ENCODE measurements at regions not wholly inside any gene's neighbourhood (a gene's known extent, or its start where the extent isn't known, plus 50 kb on each side); places are given as distances from the start of the nearest gene placed in this dataset.
"Not testable (repeated sequence)": the region's sequence is repeated elsewhere in the genome, so short reads cannot be mapped to it uniquely, and the experiment has no call there.

DNA sequence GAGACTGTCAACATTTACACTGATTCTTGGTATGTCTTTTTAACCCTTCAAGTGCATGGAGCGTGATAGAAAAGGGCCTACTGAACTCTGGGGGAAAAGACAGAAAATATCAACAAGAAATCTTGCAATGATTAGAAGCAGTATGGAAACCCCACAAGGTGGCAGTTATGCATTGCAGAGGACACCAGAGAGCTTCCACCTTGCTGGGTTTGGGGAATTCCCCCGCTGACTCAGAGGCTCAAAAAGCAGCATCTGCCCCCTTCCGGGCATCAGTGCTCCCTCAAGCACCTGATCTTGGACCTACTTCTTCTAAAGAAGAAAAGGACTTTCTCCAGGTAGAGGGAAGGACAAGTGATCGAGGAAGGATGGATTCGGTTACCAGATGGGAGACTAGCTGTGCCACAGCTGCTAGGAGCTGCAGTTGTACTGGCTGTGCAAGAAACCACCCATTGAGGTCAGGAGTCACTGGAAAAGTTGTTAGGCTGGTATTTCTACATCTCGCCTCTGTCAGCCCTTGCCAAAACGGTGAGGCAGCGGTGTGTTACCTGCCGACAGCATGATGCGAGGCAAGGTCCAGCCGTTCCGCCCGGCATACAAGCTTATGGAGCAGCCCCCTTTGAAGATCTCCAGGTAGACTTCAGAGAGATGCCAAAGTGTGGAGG lies 102.8 kb upstream of the OSBPL11 start:
- DNase-seq: not testable (repeated sequence)

DNA sequence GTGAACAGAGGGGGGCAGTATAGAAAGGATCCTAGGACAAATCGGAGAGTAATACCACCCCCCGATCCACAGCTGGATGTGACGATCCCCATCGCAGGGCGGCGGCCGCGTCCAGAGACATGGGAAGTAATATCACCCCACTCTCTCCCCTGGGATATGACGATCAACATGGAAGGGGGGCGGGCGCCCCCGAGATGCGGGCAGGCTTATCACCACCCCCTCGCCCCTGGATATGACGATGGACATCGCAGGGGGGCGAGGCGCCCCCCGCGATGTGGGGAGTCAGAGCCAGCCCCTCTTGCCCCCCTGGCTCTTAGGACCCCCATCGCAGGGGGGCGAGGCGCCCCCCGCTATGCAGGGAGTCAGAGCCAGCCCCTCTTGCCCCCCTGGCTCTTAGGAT lies 120.4 kb upstream of the OSBPL11 start:
- no peak for DNase-seq

DNA sequence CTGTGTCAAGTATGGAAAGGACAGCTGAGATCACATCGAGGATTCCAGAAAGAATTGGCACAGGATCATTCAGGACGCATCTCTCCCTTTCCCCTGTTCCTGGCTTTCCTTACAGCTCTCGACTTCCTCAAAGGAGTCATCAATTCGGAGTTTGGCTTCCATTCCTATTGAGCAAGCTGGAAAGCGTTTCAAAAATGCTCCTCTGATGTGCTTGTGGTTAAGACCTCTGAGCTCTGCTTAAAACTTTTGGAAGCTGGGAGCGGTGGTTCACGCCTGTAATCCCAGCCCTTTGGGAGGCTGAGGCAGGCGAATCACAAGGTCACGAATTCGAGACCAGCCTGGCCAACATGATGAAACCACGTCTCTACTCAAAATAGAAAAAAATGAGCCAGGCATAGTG lies 136.9 kb upstream of the OSBPL11 start:
- not testable (repeated sequence) for DNase-seq

DNA sequence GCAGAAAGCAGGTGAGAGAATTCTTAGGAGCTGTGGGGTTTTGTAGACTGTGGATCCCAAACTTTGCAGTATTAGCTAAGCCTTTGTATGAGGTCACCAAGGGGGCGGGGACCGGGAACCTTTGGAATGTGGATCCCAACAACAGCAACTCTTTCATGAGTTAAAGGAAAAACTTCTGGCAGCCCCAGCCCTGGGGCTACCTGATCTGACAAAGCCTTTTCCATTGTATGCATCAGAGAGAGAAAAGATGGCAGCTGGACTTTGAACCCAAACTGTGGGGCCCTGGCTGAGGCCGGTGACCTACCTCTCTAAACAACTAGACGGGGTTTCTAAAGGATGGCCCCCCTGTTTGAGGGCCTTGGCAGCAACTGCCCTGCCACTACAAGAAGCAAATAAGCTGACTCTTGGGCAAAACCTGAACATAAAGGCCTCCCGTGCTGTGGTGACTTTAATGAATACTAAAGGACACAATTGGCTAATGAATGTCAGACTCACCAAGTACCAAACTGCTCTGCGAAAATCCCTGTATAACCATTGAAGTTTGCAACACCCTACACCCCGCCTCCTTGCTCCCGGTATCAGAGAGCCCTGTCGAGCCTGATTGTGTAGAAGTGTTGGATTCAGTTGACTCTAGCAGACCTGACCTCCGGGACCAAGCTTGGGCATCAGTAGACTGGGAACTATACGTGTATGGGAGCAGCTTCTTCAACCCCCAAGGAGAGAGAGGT lies 146.9 kb upstream of the OSBPL11 start:
- not testable (repeated sequence) for DNase-seq

DNA sequence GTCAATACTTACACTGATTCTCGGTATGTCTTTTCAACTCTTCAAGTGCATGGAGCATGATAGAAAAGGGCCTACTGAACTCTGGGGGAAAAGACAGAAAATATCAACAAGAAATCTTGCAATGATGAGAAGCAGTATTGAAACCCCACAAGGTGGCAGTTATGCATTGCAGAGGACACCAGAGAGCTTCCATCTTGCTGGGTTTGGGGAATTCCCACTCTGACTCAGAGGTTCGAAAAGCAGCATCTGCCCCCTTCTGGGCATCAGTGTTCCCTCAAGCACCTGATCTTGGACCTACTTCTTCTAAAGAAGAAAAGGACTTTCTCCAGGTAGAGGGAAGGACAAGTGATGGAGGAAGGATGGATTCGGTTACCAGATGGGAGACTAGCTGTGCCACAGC lies 147.5 kb upstream of the OSBPL11 start:
- not testable (repeated sequence) for DNase-seq

DNA sequence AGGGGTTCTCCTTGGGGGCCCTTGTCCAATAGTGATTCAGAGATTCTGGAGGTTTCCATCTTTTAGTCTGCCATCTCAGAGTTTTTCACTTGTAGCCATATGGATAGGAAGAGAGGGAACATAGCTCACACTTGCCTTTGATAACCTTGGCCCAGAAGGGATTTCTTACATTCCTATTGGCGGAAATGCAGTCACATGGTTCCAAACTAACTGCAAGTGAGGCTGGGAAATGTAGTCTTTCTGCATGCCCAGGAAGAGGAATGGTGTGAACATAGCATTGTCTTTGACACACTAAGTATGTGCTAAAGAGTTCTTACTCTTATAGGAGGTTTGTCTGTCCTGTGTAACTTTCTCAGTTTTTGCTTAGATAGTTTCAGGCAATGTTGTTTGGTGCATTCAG lies 161.8 kb upstream of the OSBPL11 start:
- DNase-seq: not testable (repeated sequence)

DNA sequence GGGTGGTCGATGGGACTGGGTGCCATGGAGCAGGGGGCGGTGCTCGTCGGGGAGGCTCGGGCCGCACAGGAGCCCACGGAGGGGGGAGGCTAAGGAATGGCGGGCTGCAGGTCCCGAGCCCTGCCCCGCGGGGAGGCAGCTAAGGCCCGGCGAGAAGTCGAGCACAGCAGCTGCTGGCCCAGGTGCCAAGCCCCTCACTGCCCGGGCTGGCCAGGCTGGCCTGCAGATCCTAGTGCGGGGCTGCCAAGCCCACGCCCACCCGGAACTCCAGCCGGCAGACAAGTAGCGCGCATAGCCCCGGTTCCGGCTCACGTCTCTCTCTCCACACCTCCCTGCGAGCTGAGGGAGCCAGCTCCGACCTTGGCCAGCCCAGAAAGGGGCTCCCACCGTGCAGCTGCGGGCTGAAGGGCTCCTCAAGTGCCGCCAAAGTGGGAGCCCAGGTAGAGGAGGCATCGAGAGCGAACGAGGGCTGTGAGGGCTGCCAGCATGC lies 163.4 kb upstream of the OSBPL11 start:
- DNase-seq: not testable (repeated sequence)

DNA sequence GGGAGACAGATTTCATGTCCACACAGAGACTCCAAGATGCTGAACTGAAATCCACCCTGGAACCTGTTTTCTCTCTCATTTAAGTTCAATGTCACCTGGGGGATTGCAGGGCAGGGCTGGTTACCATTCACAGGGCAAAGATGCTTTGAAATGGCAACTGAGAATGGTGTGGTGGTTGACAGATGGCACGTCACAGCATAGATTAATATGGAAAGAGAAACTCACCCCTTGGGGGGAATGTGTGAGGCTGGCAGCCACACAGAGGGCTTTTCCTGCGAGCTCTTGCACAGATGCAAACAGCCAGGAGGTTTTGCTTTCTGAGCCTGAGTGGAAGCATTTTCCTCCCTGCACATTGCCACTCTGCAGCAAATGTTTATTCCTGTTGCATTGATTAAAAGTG lies 167.3 kb upstream of the OSBPL11 start:
- not testable (repeated sequence) for DNase-seq

DNA sequence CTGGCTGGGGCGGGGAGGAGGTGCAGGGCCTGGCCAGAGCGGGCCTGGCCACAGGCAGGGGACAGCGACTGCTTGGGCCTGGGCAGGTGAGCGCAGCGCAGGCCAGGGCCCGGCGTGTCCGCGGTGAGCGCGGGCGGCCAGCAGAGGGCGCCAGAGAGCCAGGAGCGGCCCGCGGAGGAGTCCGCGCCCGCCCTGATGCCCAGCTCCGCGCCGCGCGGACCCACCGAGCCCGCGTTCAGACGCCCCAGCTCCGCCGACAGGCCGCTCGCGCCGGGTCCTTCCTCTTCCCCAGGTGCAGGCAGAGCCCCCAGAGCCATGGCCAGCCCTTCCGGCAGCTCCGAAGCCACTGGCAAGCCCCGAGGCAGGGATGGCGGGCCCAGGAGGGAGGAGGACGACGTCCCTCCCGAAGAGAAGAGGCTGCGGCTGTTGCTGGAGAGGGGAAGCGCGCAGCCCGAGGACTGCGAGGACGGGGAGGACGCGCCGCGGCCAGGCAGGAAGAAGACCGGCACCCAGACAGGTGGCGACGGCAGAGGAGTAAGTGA lies 171.1 kb upstream of the OSBPL11 start:
- DNase-seq: peak; percentile 59

DNA sequence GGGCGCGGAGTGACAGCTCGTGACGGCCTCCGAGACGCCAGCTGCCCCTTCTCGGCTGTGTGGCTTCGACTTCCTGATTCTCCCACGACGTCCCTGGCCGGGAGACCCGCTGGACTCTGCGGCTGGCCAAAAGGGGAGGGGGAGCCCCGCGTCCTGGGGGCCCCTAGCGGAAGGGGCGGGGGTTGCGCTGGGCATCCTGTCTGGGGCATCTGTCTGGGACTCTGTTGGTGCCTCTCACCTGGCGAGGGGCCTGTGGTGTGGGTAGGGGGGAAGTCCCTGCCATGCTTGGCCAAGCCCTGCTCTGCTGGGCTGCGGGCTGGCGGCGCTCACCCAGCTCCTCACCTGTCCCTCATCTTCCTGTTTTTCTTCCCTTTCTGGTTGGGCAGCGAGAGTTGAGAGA lies 171.6 kb upstream of the OSBPL11 start:
- not testable (repeated sequence) for DNase-seq

DNA sequence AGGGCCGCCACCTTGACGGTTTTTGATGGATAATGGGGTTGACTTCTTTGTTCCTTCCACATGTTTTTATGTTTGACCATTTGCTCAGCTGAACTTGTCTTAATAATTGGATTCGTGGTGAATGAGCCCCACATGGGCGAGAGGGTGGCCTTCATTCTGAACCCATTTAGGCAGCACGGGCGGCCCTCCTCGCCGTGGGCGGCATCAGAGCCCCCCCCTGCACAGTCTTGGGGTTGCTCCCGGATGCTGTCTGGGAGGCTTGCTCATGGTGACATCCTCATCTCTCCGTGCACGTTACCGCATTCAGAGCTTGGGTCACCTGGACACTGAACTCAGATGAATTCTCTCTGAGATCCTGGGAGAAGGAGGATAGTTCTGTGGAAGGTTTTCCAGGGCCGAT lies 172.3 kb upstream of the OSBPL11 start:
- no peak for DNase-seq

DNA sequence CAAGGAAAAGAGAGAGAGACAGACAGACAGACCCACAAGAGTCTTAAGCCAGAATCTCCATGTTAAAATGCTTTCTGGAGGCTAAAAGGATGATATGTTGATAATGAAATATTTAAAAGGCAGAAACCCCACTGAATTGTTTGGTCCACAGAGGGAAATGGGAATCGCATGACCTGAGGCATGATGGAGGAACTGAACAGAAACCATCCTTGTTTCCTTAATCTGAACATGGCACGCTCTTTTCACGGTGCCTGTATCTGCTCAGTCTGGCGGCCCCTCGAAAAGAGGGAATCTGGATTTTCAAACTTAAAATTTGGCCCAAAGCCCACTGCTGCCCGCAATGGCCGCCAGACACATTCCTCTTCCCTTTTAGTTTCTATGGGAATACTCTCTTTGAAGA lies 173.5 kb upstream of the OSBPL11 start:
- not testable (repeated sequence) for DNase-seq

DNA sequence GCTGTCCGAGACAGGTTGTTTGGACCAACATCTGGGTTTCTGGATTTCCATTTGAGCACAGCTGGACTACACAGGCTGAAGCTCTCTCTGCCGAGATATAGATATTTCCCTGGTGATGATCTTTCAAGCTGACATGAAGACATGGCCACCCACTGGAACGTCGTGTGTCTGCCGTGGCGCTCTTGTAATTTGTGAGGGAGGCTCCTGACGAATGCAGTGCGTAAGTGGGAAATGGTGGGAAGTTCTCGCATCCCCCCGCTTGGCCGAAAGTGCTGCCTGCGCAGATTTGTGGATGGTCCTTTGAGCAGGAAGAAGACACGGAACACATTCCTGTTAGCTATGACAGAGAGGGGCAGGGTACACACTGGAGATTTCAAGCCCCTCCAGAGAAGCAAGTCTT lies 176.2 kb upstream of the OSBPL11 start:
- not testable (repeated sequence) for DNase-seq

DNA sequence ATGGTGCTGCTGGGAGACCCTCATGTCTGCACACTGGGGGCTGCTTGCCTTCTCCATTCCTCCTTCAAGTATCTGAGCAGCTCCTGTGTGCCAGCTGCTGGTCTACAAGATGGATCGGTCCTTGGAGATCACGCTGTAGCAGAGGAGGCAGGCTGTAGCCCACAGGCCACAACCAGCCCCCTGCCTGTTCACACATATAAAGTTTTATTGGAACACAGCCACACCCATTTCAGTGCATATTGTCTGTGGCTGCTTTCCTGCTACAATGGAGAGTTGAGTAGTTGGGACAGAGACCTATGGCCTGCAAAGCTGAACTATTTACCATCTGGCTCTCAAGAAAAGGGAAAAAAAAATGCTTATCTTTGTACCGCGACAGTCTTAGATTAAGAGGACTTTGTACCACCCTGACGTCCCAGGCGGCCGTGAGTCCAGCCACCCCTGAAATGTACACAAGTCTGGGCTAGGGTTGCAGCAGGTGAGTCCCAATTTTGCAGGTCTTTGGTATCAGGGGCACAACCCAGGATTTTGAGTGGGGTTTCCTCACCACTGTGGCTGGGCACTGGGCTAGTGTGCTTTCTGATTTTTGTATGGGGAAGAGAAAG lies 179.2 kb upstream of the OSBPL11 start:
- DNase-seq: not testable (repeated sequence)

DNA sequence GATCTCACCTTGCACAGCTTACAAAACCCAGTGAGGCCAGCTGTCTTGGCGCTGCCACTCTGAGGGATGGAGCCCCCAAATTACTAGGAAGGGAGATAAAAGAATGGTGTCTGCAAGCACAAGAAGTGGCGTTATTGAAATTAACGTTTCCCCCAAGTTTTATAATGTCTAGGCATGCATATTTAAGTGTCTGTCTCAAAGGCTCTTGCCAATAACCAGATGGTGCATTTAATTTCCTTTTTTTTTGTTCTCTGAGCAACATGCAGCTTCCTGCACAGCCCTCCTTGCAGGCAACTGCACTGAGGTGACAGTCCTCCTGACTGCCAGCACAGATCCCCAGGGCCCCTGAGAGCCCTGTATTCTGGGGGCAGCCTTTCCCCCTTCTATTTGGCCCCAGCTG lies 179.8 kb upstream of the OSBPL11 start:
- DNase-seq: not testable (repeated sequence)

DNA sequence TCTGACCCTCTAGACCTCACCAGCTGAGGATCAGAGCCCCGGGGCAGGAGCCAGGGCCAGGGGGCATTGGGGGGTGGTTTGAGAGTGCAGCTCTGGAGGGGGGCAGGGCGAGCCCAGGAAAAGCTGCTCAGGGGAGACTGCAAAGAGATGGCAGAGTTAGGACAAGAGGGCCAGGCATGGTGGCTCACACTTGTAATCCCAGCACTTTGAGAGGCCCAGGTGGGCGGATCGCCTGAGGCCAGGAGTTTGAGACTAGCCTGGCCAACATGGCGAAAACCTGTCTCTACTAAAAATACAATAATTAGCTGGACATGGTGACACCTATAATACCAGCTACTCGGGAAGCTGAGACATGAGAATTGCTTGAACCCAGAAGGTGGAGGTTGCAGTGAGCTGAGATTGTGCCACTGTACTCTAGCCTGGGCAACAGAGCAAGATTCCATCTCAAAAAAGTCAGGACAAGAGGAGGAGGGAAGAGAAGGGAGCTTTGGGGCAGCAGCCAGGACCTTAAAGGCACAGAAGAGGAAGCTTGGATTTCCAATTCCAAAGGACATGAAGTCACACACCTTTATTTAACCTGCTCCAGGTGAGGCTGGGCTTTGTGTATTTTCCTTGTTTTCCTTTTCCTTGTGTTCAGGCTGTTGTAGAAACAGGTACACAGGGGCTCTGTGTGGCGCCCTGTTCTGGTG lies 180.5 kb upstream of the OSBPL11 start:
- DNase-seq: not testable (repeated sequence)

DNA sequence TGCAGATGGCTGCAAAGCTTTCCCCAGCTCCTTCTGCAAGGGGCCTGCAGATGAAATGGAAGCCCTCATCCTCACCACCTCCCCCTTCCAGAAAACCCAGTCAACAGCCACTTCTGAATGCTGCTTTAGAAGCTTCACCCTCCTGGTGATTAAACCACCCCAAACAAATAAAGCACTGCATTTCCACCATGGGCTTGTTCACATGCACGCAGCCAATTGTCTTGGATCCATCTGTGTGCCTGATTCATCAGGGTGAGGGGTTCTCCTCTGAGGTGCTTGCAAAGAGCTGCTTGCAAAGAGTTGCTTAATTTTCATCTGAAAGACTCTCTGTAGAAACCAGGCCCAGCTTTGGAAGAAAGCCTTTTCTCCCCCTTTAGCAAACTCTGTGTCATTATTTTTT lies 184.0 kb upstream of the OSBPL11 start:
- DNase-seq: not testable (repeated sequence)

DNA sequence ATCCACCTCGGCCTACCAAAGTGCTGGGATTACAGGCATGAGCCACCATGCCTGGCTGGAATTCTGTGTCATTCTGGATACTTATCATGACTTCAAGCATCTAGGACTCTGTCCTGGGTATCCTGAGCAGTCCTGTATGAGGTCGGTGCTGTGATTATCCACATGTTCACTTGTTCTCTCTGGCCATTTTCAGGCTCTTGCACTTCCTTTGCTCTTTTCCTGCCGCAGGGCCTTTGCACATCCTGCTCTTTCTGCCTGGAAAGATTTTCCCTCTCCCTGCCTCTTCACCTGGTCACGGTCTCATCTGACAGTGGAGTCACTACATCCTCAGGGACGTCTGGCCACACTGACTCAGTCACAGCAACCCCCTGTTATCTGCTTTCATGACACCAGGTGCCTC lies 184.6 kb upstream of the OSBPL11 start:
- DNase-seq: not testable (repeated sequence)

DNA sequence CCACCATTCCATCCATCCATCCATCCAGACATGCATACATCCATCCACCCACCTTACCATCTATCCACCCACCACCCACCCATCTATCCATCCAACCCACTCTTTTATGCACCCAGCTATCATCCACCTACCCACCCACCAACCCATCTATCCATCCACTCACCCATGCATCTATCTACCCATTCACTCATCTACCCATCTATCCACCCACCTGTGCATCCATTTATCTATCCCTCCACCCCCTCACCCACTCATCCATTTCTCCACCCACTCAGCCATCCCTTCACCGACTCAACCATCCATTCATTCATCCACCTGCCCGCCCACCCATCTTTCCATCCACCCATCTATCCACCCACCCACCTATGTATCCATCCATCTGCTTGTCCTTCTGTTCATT lies 186.4 kb upstream of the OSBPL11 start:
- not testable (repeated sequence) for DNase-seq

DNA sequence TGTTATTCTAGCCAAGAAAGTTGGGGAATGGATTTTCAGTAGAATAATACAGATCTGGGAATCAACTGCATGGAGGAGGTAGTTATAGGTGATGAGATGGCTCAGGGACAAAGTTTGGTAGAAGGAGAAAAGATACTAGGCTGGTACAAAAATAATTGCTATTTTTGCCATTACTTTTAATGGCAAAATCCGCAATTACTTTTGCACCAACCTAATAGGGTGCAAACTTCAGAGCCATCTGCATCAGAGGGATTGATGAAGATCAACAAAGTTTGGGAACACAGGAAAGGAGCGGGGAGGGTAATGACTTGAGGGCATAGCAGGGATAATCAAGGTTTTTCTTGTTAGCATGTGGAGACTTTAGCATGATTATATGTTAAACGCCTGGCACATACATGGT lies 178.7 kb upstream of the ROPN1B start:
- DNase-seq: not testable (repeated sequence)

DNA sequence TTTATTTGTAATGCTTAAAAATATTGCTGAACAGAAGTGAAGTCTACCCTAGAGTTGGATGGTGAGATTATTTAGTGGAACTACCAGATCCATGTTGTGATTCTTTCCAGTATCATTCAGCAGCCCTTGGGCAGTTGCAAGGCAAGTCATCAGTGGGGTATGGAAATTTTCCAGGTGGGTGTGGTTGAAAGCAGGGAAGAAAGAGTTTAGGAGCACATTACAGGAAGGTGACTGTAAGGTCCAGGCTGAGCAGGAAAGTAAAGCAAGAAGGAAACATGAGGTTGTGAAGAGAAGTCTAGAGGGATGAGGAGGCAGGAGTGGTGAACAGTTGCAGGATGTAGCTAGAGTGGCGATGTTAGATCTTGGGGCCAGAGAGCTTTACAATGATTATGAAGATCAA lies 178.0 kb upstream of the ROPN1B start:
- not testable (repeated sequence) for DNase-seq

DNA sequence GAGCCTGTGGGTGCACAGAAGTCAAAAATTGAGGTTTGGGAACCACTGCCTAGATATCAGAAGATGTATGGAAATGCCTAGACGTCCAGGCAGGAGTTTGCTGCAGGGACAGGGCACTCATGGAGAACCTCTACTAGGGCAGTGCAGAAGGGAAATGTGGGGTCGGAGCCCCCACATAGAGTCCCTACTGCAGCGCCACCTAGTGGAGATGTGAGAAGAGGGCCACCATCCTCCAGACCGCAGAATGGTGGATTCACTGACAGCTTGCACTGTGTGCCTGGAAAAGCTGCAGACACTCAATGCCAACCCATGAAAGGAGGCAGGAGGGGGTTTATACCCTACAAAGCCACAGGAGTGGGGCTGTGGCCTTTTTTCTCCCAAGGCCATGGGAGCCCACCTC lies 159.0 kb upstream of the ROPN1B start:
- not testable (repeated sequence) for DNase-seq

DNA sequence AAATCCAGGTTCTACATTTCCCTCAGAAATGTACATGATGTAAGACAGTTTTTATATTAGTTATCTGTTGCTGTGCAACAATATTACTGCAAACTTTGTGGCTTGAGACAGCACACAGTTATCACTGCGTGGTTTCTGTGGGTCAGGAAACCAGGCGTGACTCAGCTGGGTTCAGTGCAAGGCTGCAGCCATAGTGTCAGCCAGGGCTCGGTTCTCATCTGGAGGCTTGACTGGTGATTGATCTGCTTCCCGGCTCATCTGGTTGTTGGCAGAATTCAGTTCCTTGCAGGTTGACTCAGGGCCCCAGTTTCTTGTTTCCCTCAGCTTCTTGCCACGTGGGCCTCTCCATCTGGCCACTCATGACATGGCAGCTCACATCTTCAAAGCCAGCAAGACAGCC lies 146.8 kb upstream of the ROPN1B start:
- not testable (repeated sequence) for DNase-seq
